ENCODE measurements at regions not wholly inside any gene's neighbourhood (a gene's known extent, or its start where the extent isn't known, plus 50 kb on each side); places are given as distances from the start of the nearest gene placed in this dataset.

GRCh38 chr10:33955676-33956075 lies 621.2 kb upstream of the NRP1 start:
- TF ChIP-seq CTCF (conservative IDR thresholded peaks at IDR 0.05; ENCODE audit: low read length) (no peak), EZH2phosphoT487 (IDR thresholded peaks at IDR 0.05; ENCODE audit: borderline replicate concordance) (no peak)
